Testis (tissue), 2 donors: ENCODE measurements at regions not wholly inside any gene's neighbourhood (a gene's known extent, or its start where the extent isn't known, plus 50 kb on each side); places are given as distances from the start of the nearest gene placed in this dataset.

Experiments
- DNase-seq: peaks from one replicate; pipeline ENCODE4 v3.0.0-alpha.2; 2019
- H3K27ac ChIP-seq, 2 donors: fragments of 200-600 bp; sonication (generic); one replicate each; pipeline ENCODE4 v1.5.1; 2019
- H3K27me3 ChIP-seq: fragments of 200-600 bp; sonication (generic); one replicate; pipeline ENCODE4 v1.5.1; 2019
- H3K36me3 ChIP-seq: fragments of 200-600 bp; sonication (generic); one replicate; pipeline ENCODE4 v1.5.1; 2017; ENCODE audit warnings: low read depth; ENCODE audit errors: missing control alignments
- H3K4me1 ChIP-seq: fragments of 200-600 bp; sonication (generic); one replicate; pipeline ENCODE4 v1.5.1; 2019
- H3K4me3 ChIP-seq, 2 donors: fragments of 200-600 bp; sonication (generic); one replicate each; pipeline ENCODE4 v1.5.1; 2017 to 2019
- H3K9me3 ChIP-seq: fragments of 200-600 bp; sonication (generic); one replicate; pipeline ENCODE4 v1.5.1; 2017
- CTCF ChIP-seq, 3 experiments: fragments of 450-650 bp in 2 of 3; fragments of 200-600 bp in 1 of 3; sonication (generic) in 1 of 3; IDR thresholded peaks; one replicate each; pipeline ENCODE4 v1.5.1; 2016 to 2019; ENCODE audit warnings: antibody characterized with exemption in 3 of 3, mild to moderate bottlenecking in 2 of 3, moderate library complexity in 1 of 3
- POLR2A ChIP-seq: fragments of 450-650 bp; IDR thresholded peaks from one replicate; pipeline ENCODE4 v1.6.1; 2017; ENCODE audit warnings: antibody characterized with exemption, mild to moderate bottlenecking, moderate library complexity
- WGBS, 2 donors: methylation state at CpG; one replicate each; pipeline ENCODE4 v1.1.5; 2018; 5-methylcytosine and 5-hydroxymethylcytosine counted together
- intact Hi-C: fragments of 100-400 bp; cut with DNase I; formaldehyde crosslinking; loops from one replicate; pipeline ENCODE4 v1.15.1; 2023; ENCODE audit warnings: low total_unique reads
- small RNA-seq, 2 donors: library from RNA; depleted of rRNA; stranded (forward); fragments of <200 nt; gene quantifications; one replicate each; pipeline ENCODE3, GENCODE V24; 2016

DNA sequence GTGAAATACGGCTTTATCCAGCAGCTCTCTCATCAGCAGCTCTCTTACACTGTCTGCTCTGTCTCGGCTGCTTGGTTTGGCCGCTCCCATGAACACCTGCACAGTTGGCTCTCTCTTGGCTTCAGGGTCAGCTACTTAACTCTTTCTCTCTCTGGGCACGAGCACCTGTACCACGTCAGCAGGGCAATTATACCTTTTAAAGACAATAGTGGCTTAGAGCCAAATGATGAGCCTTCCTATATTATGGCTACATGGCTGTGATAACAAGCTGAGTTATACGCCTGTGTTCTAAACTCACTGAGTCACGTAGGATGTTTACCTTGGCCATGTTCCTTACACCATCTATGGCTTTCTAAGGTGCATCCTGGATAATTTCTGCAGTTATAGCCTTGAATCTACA lies 69.2 kb upstream of the CTNND2 start:
- Histone ChIP-seq H3K27ac (no peak overlapping the region), H3K27me3 (no peaks in the 10 kb centered on the region), H3K9me3 (no peaks in the 10 kb centered on the region), H3K4me3 (no peak overlapping the region), H3K36me3 (no peaks in the 10 kb centered on the region), H3K4me1 (no peaks in the 10 kb centered on the region)
- no peak for DNase-seq
- TF ChIP-seq POLR2A = no peak
- TF ChIP-seq CTCF (IDR thresholded peaks at IDR 0.05) = no peak
- WGBS, 2 donors = 72 to 80% methylated on average over 7 of the region's 7 CpGs
- intact Hi-C loops = no loop called here

GRCh38 chr5:11963227-11963626 lies 59.0 kb upstream of the CTNND2 start:
- TF ChIP-seq POLR2A = no peak
- no peak for TF ChIP-seq CTCF (IDR thresholded peaks at IDR 0.05)
- H3K36me3 ChIP-seq = no peaks in the 10 kb centered on the region
- no peak overlapping the region for H3K4me3 ChIP-seq
- H3K27me3 ChIP-seq = no peaks in the 10 kb centered on the region
- H3K4me1 ChIP-seq = no peaks in the 10 kb centered on the region
- 88 to 89% methylated on average over 3 of the region's 3 CpGs for WGBS, 2 donors
- DNase-seq = no peak
- intact Hi-C loops = no loop called here
- no peak overlapping the region for H3K27ac ChIP-seq
- no peaks in the 10 kb centered on the region for H3K9me3 ChIP-seq

DNA sequence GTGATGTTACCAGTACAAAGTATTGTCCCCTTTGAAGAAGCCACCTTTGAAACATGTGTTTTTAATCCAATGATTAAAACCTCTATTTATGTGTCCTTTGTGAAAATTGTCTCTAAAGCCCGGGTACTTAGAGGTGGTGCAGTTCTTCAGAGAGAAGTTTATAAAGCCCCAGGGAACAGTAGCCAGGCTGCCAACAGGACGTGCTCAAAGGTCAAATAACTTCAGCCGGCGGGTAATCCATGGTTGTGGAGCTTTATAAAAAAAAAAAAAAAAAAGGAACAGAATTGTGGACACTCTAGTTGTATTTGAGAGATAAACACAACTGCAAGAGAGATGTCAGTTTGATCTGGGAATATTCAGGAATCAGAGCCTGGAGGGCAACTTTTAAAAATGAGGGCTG lies 57.9 kb upstream of the CTNND2 start:
- WGBS, 2 donors = 22 to 28% methylated on average over 4 of the region's 4 CpGs
- TF ChIP-seq CTCF (IDR thresholded peaks at IDR 0.05) (no peak), POLR2A (no peak)
- H3K9me3 ChIP-seq = no peaks in the 10 kb centered on the region

DNA sequence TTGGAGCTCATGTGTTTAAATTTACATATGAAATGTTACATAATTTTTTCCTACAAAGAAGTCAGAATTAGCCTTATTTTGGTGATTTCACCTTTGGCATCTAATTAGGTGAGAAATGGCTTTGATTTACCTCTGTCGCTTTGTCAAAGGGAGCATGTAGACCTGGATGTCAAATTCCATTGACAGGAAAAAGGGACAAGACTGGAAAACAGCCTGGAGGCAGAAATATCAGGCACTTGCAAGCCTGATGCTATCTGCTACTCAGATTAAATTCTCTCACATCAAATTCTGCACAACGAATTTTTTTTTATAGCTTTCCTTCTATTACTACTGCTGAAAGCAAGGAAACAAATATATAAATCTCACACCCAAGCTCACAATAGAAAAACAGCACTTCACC lies 54.1 kb upstream of the CTNND2 start:
- H3K4me3 ChIP-seq = no peak overlapping the region
- H3K27ac ChIP-seq = no peak overlapping the region
- H3K9me3 ChIP-seq = no peaks in the 10 kb centered on the region
- H3K4me1 ChIP-seq = no peaks in the 10 kb centered on the region
- TF ChIP-seq POLR2A = no peak
- no peak for TF ChIP-seq CTCF (IDR thresholded peaks at IDR 0.05)
- WGBS, 2 donors = 59 to 63% methylated on average over 2 of the region's 2 CpGs
- H3K27me3 ChIP-seq = no peaks in the 10 kb centered on the region
- intact Hi-C loops = no loop called here
- H3K36me3 ChIP-seq = no peaks in the 10 kb centered on the region
- no peak for DNase-seq

More for the DNA sequence above, 57.9 kb upstream of the CTNND2 start:
- H3K36me3 ChIP-seq = no peaks in the 10 kb centered on the region
- intact Hi-C loops = no loop called here
- H3K4me3 ChIP-seq = no peak overlapping the region
- H3K27ac ChIP-seq = no peak overlapping the region
- H3K27me3 ChIP-seq = no peaks in the 10 kb centered on the region
- no peak for DNase-seq
- no peaks in the 10 kb centered on the region for H3K4me1 ChIP-seq

DNA sequence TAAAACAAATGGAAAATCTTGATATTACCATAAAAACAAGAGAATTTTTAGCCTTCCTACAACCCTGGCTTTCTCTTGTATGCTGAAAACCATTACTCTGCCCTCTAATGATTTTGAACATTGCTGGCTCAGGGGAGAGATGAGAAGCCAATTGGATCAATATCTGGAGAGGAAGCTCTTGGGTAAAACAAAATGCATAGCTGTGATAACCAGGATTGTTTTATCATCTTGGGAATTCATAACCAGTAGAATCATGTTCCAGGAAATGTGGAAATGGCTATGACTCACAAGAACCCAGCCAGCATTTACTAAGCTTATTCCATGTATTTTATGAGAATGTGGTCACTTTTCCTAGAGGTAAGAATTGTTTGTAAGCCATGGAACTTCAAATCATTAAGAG lies 51.1 kb upstream of the CTNND2 start:
- DNase-seq = no peak
- TF ChIP-seq POLR2A (no peak), CTCF (IDR thresholded peaks at IDR 0.05) (no peak)
- H3K4me1 ChIP-seq = no peaks in the 10 kb centered on the region
- H3K9me3 ChIP-seq = no peaks in the 10 kb centered on the region
- H3K36me3 ChIP-seq = no peaks in the 10 kb centered on the region
- no peaks in the 10 kb centered on the region for H3K27me3 ChIP-seq
- no peak overlapping the region for H3K4me3 ChIP-seq
- H3K27ac ChIP-seq = no peak overlapping the region
- intact Hi-C loops = no loop called here

Small RNA genes in the stretch of these regions (small RNA-seq; reads per million reads assigned to genes)
- gene RNU6-679P = 0 reads per million in 2 donors
